Activated CD4-positive, alpha-beta T cell treated with anti-CD3 and anti-CD28 coated beads, Interleukin-10, Interleukin-2, amounts not matched to agents 100 ng/mL and 50 ng/mL, durations not matched to agents 16 hours and 8 hours (primary cell): ENCODE measurements at regions not wholly inside any gene's neighbourhood (a gene's known extent, or its start where the extent isn't known, plus 50 kb on each side); places are given as distances from the start of the nearest gene placed in this dataset.
"Not testable (repeated sequence)": the region's sequence is repeated elsewhere in the genome, so short reads cannot be mapped to it uniquely, and the experiment has no call there.

ENCODE experiments used
- DNase-seq: peaks from one replicate; pipeline ENCODE4 v3.0.0-alpha.2; 2020

DNA sequence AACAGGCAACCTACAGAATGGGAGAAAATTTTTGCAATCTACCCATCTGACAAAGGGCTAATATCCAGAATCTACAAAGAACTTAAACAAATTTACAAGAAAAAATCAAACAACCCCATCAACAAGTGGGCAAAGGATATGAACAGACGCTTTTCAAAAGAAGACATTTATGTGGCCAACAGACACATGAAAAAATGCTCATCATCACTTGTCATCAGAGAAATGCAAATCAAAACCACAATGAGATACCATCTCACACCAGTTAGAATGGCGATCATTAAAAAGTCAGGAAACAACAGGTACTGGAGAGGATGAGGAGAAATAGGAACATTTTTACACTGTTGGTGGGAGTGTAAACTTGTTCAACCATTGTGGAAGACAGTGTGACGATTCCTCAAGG is 321.6 kb downstream of the RPLP1 start:
- not testable (repeated sequence) for DNase-seq

DNA sequence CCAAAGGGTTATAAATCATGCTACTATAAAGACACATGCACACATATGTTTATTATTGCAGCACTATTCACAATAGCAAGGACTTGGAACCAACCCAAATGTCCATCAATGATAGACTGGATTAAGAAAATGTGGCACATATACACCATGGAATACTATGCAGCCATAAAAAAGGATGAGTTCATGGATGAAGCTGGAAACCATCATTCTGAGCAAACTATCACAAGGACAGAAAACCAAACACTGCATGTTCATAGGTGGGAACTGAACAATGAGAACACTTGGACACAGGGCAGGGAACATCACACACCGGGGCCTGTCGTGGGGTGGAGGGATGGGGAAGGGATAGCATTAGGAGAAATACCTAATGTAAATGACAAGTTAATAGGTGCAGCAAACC is 322.1 kb downstream of the RPLP1 start:
- DNase-seq: not testable (repeated sequence)

DNA sequence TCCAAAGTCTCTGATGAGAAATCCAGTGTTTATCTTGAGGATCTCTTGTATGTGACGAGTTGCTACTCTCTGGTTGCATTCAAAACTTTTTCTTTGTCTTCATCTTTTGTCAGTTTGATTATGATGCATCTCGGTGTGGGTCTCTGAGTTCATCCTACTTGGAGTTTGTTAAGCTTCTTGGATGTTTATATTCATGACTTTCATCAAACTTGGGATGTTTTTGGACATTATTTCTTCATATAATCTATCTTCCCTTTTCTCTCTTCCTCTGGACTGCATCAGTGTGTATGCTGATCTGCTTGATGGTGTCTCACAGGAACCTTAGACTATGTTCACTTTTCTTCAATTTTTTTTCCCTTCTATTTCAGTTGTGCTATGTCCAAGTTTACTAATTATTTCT is 320.4 kb downstream of the TLE3 start:
- no peak for DNase-seq

DNA sequence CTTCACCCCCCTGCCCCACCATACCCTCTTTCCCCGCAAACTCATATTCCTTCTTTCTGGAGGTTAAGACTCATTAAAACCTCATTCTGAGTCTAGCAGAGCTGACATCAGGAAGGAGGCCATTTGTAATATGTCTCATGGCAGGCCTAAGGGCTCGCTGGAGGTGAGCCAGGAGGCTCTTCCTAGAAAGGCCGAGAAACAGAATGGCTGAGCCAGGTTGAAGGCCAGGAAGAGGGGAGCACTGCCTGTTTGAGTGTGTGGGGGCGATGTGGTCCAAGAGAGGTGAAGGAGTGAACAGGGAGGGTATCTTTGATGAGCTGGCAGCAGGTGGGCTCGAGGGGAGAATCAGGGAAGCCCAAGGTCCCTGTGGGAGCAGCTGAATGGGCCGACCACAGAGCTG is 317.3 kb downstream of the TLE3 start:
- DNase-seq: no peak

DNA sequence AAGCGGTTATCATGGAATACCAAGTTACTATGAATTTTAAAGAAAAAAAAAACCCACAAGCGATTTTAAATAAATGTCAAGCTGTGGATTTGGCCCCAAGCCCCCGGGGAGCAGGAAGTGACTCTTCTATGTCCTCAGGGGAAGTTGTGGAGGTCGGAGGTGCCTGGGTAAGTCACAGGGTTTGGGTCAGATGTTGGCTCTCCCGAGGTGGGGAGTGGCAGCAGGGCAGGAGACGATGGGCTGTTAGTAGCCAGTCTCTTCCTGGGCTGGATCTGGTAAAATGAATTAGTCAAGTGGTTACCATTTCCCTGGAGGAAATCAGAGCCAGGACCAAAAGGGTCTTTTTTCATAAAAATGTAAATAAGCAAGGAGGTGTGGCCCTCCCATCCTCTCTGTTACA is 316.7 kb downstream of the TLE3 start:
- DNase-seq: no peak

DNA sequence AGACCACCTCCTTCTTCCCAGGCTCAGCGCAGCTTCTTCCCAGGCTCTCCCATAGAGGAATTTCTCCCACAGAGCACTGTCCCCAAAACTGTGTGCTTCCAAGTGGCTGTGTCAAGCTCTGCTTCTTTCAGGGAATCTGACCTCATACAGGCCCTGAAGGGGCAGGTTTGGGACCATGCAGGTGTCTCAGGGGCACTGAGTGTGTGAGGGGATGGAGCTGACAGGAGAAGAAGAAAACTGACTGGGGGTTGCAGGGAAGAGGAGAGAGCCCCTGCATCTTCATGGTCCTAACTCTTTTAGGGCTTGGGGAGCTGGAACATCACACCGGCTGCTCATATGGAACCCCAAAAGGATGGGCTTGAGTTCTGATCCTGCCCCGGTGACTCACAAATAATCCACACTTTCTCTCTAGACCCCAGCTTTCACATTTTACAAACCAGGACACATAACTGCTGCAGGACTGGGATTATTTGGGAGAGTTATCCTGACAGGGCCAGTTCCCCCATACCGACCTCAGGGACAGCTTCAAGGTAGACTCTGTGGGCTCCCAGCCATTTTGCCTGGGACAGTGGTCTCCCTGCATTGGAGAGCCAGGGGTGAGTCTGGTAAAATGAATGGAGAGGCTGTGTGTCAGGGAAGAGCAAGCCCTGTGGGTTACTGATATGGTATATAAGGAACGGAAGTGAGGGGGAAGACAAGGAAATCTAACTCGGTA is 316.1 kb downstream of the TLE3 start:
- no peak for DNase-seq

DNA sequence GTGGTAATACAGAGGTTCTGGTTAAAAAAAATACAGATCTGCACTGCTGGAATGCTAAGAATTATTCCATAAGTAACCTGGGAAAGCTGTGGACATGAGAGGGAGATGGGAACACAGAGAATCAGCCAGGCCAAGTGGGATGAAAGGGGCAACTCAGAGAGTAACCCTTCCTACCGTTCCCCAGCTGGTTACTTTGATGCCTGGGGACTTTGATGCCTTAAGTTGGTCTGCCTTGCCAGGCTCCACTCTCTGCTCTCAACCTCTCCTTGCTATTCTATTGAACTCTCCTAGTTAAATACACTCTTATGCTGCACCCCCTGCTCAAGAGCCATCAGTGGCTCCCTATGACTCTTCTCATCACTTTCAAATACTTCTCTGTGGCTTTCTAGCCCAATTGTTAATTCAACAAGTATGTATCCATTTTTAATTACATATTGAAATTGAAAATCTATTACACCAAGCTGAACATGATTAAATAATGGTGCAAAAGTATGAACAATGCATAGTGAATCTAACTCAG is 315.5 kb downstream of the TLE3 start:
- no peak for DNase-seq

DNA sequence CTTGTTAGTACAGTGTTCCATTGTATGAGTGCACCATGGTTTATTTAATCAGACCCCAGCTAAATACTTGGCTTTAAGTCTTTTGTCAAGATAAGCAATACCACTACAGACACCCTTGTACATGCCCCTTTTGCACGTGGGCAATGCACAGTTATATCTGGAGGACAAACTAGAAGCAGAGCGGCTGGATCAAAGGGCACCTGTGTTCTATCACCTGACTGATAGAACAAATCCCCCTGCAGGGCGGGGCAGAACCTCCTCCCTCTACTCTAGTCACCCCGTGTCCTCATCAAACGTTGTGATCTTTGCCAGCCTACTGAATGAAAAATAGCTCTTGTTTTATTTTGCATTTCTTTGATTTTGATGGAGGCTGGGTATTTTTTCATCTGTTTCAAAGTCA is 314.9 kb downstream of the TLE3 start:
- DNase-seq: no peak

DNA sequence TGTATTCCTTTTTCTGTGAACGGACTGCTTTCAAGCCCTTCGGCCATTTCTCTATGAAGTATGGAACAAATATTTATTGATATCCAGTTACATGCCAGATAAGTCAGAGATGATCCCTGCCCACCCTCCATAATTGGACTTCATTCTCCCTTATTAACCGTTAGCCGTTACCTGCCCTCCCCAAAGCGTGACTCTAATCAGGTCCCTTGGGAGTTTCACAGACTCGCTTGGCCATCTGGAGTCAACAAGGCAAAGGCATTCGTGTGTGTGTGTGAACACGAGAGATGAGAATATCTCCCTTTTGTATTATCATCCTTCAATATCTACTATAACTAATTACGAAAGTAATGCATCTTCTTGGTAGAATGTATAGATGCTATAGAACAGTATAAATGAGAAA is 314.5 kb downstream of the TLE3 start:
- no peak for DNase-seq

DNA sequence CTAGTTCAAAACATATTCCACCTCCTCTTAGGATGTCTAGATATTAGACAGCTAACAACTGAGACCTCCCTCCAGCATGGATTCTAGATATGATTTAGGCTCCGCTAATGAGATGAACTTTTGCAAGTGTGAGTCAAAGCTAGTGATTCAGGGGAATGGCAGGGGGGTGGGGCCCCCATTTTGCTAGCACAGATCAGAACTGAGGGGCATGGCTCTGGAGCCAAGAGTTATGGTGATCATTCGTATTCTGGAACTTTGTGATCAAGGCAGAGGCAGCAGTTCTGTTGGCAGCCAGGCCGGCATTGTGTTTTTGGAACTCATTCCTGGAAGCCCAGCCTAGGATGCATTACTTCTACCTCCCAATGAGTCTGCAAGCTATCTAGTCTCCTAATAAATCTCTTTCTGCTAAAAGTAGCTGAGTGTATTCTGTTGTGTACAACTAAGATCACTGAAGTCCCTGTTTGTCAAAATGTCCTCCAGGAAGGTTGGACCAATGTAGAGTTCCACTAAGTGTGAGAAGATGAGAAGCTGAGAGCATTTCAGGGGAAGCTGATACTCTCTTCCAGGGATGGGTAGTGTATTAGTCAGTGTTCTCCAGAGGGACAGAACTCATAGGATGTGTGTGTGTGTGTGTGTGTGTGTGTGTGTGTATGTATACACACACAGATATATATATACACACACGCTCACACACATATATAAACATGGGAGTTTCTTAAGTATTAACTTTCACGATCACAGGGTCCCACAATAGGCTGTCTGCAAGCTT is 312.7 kb downstream of the TLE3 start:
- DNase-seq: no peak

DNA sequence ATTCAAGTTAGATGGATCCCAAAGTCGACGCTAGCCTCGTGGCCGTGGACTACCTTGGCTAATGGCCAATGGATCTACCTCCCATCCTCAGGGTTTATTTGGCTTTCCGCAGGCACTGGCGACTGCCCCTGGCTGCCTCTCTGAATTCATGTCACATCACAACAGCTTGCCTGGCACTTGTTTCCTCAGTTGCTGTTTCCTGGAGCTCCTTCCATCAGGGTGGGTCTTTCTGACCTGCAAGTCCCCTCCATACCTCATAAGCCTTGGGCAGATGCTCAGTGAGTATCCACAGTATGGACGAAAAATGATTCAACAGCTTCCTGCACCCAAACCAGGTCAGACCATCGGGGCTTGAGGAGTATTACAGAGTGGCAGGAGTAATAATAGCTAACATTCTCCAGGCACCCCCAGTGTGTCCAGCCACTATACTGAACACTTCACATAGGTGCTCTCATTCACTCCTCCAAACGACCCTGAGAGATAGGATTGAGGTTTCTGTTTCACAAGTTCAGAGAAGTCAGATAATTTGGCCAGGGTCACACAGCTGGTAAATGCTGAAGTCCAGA is 311.5 kb downstream of the TLE3 start:
- no peak for DNase-seq

DNA sequence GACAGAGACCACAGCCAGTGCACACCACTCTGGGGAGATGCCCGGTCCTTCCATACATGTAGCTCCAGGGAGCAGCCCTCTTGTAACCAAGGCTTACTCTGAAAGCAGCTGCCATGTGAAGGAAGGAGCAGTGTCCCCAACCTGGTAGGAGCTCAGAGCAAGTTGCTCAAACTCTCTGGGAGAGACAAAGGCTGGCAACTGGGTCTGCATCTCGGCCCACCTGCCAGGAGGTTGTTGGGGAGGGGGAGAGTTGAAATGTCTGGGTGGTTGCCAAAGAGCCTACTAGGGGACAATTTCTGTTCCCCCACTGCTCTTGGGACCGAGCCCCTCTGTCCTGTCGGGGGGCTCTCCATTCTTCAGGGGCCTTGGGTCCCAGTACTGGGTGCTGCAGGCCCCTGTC is 309.9 kb downstream of the TLE3 start:
- no peak for DNase-seq

DNA sequence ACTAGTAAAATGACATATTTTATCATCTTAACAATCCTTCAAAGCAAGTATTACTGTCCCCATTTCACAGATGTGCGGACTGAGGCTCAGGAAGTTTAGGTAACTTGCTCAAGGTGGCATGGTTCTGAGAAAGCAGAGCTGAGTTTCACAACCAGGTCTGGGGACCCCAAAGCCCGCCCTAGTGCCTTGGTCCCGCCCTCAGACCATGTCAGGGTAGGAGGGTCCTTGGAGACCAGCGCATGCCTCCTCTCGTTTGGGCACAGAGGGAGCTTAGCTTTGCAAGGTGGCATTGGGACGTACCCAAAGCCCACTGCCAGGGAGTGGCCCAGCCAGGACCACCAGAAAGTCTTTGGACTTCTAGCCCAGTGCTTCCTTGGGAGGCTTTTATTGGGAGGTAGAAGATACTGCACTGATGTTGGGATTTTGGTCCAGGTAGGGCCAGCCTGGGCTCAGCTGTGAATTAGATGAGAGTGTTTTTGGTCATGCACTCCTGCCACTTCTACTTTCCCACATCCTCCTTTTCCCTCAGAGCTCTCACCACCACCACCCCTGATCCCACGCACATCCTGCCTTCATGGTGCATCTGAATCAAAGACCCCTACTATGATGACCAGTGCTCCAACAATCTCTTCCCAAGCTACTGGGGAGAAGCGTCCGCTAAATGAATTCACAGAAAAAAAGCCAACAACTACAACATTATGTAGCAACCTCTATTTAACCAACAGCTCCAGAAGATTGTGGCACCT is 307.9 kb downstream of the TLE3 start:
- DNase-seq: no peak

DNA sequence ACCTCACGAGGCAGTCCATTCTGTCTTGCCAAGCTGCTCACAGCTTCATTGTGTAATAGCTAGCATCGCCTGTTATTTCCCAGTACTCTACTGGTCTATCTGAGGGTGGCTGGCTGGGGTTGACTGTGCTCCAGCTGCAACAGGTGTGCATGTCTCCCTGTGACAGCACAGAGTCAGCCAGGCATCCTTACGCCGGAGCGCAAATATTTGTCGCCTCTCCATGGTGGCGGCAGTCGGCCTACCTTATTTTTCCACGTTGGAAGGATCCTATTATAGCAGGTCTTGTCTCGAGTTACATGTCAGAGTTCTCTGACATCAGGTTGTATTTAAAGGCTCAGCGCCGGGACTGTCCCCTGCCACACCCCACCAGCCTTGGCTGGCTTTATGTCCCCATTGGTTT is 307.1 kb downstream of the TLE3 start:
- no peak for DNase-seq

DNA sequence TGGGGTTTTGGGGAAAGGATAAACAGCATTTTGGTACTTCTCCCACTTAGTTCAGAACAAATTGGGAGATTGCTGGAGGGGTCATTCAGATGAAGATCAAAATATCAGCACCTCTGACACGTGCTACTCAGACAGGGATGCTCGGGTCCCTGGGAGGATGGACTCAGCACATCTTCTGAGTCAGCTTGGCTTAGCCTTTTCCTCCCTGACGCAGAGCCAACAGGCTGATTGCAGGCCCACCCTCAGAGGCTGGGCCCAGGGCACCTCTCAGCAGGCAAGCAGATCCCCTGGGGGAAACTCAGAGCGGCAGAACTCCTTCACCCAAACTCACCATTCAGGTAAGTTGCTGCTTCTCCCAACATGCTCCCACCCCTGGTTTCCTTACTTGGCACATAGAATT is 304.9 kb downstream of the TLE3 start:
- no peak for DNase-seq

DNA sequence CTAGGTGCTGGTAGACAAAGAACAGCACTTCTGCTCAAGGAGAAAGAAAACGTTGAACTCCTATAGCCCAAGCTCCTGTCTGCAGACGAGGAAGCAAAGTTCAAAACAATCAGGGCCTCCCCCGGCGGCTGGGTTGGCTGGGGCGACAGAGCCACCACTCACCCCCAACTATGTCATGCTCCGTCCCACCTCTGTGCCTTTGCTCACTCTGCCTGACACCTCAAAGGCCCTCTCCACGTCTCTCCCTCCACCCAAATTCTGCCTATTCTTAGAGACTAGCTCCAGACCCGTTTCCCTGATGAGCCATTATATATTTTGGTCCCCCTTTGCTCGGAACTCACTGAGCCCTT is 304.3 kb downstream of the TLE3 start:
- DNase-seq: no peak

DNA sequence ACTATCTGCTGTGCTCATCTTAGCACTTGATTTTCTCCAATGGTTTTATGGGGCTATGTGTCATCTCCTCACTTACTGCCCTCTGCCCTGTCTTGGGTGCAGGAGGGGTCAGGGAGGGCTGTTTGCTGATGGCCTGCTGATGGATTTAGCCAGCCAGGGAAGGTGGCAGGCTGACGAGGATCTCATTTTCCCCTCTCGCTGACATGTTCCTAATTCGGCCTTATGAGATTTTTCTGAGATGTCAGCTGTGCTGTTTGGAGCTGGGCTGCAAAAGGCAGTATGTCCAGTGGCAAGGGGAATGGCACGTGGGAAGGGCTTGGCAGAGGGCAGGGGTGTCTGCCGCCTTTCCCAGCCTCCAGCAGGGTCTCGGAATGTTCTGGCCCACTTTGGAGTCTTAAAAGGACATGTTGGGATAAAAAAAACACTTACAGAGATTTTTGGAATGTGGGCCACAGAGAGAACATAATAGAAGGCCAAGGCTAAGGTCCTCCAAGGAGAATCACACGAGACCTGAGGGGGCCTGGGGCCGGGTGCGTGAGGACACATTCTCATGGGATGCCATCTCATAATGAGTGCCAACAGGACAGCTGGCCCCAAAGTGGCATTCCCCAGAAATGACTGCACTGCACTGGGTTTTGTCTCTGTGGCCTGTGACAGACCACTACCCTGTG is 303.8 kb downstream of the TLE3 start:
- no peak for DNase-seq

DNA sequence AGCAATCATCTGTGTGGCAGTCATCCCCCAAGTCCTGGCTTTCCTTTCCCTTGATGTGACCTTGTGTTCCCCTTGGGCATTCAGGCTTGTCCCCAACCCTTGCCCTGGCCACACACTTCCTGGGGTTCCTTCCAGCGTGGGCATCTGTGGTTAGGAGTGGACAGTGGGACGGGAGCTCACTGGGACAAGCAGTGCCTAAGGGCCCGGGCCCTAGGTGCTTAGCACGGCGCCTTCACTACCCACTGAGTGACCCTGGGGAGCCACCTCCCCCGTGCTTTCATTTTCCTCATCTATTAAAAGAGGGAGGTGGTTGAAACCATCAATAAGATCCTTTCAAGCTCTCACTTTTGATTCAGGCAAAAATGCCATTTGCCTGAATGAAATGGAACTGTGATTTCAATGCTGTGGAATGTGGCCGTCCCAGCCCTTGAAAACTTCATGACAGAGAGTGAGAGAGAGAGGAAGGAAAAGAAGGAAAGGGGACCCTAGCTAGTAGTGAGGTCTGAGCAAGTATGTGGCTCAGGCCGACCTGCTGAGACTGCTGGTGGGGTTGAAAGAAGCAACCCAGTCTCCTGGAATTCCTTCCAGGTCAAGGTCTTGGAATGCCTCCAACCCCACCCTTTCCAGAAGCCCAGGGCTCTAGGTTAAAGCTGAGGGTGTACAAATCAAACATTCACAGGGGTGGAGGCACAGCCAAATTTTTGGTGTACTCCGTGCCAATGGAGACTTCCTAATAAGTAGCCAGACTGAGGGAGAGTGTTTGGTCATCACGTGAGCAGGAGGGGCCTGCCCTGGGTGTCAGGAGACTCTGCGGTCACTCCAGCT is 302.9 kb downstream of the TLE3 start:
- no peak for DNase-seq

DNA sequence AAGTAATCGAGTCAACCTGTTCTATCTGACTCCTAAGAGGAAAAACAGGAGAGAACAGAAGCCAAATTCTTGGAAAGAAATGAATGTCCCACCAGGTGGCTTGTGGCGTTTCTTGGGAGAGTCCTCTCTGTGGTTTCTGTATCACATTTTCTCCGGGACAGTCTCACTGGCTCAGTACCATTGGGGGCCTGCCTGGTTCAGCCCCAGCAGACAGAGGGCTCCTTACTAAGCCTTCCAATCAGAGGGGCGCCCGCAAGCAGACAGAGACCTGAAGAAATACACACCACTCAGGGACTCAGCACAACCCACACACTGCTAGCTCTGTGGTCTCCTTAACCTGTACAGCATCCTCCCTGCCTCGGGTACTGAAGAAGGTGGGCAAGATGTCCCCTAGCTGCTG is 302.1 kb downstream of the TLE3 start:
- DNase-seq: no peak

DNA sequence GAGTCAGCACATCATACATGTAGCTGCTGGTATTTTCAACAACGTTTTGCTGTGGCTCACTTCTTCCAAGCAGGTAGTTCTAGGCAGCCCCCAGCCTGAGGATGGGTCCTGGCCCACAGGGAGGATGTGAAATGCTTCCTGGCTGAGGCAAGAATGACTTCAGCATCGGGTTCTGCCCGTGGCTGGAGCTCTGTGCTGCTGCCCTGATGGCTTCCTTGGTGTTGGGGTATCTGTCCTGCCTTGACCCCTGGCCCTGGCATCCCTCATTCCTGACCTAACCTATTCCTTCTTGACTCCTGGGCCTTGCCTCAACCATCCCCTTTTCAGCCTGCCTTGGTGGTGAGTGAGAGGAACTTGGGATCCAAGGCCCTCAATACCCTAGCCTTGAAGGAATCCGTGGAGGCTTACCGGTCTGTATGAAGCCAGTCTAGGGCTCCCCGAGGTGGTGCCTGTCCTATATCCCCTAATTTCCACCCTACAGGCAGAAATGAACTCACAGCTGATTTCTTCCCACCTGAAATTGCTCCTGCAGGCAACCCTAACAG is 300.6 kb downstream of the TLE3 start:
- DNase-seq: no peak

DNA sequence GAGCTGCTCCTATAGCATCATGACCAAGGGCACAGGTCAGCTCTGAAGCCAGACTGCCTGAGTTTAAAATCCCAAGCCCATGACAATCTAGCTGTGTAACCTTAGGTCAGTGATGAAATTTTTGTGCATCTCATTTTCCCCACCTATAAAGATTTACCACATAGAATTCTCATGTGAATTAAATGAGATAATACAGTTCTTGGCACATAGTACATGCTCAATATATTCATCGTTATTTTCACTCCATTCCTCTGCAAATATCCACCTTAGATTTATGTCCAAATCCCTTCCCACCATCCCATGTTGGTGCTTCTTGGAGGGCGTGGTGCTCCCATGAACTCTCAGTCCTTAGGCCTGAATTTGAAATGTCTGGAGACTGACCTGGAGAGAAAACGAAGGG is 300.1 kb downstream of the TLE3 start:
- DNase-seq: no peak
